HG02763 (cell line): ENCODE measurements at regions not wholly inside any gene's neighbourhood (a gene's known extent, or its start where the extent isn't known, plus 50 kb on each side); places are given as distances from the start of the nearest gene placed in this dataset.
A peak's percentile ranks its signal among the peaks of the same experiment; 100 is the strongest.

ENCODE experiments used
- ATAC-seq: cut with Tn5 transposase; IDR thresholded peaks from one replicate; pipeline ENCODE4 v1.9.1; 2021; ENCODE audit warnings: mild to moderate bottlenecking, moderate library complexity; ENCODE audit not compliant: unreplicated experiment

DNA sequence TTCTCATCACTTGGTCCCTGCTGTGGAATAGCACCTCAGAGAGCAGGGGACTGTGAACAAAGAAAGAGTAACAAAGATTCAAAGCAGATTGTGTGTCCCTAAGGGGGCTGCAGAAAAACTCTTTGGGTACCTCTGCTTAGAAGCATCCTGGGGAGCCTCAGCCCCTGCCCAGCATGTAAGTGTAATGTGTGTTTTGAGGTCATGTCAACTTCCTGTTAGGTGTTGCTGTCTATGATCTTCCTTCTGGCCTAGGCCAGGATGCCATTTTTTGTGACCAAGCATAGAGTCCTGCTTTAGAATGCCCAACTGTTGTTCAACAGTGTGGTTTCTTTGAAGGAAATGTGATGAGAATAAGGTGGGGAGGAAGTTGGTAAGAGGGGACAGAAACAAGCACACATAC is 77.1 kb upstream of the BCL6 start:
- ATAC-seq, result no peak

DNA sequence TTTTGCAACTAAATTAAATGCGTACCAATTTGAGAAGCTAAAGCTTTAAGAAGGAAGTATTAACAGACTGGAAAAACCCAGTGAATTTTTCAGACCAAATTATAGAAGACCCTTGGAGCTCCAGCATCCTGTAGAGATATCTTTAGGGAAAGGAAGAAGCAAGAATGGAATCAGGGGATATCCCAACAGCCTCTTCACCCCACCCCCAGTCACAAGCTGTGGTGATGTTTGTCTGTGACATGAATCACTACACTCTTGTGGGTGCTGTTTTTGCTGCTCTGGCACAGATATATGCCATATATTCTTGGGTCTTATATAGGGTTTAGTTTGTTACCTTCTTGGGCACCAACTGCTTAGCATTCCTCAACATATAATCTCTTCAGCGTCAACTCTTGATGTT is 78.5 kb upstream of the BCL6 start:
- ATAC-seq, result no peak

DNA sequence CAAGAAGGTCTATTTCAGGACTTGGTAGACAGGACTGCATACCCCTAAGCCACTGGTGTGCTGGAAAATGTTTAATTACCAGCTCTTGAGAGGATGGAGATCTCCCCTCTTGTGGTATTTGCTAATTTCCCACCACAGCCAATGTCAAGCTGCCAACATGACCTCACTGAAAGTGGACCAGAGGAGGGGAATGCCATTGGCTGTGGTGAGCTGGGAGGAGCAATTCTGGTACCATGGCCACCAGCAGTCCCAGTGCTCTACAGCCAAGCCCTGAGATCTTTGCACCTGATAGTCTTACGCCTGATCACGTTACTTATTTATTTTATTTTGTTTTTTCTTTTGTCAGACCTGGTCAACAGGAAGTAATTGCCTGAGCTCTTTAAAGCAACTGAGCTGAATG is 82.5 kb upstream of the BCL6 start:
- ATAC-seq, result no peak

DNA sequence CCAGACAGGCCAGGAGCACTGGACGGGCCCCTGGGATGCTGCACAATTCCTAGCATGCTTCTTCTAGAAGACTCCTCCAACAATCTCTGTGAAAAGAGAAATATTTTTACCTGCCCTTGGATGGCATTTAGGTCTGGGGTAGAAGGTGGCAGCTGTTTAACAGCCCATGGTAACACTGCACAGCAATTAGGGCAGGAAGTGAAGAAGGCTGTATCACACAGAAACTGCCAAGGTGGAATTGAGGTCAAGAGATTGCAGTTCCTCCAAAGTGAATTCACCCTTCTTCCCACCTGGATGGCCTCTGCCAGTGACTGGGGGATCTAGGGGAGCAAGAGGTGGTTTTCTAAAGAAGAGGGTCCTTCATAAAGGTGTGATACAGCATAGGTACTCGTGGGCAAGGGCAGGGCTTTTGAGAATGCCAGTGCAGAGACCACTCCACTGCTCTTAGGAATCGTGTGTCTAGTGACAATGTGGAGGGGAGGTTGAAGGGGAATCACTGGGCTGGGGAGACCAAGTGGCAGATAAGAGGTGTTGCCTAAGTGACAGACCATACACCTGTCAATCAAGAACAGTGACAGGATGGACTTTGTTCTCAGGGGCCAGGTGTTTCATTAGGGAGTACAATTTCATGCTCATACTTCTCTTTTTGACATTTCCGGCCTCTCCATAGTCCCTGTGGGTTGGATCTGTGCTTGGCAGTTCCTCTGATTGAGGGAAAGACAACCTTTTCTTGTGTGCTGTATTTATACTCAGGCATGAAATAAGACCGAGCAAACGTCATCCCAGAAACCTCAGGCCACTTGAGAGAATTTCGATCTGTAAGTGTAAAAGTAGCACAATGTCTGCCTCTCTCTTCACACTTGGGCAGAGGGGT is 83.5 kb upstream of the BCL6 start:
- peak; percentile 78 for ATAC-seq

DNA sequence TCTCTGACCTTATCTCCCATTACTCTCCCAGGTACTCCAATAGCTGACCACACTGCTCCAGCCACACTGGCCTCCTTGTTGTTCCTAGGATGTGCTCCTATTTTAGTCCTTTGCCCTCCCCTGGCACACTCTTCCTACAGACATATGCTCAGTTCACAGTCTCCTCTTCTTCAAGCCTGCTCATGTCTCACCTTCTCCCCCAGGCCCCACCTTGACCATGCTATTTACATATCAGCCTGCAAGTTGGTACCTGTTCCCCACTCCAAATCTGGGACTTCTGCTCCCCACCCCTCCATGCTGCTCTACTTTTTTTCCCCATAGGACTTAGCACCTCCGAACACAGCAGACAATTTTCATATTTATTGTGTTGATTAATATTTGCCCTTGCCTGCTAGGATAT is 84.9 kb upstream of the BCL6 start:
- ATAC-seq, result no peak

DNA sequence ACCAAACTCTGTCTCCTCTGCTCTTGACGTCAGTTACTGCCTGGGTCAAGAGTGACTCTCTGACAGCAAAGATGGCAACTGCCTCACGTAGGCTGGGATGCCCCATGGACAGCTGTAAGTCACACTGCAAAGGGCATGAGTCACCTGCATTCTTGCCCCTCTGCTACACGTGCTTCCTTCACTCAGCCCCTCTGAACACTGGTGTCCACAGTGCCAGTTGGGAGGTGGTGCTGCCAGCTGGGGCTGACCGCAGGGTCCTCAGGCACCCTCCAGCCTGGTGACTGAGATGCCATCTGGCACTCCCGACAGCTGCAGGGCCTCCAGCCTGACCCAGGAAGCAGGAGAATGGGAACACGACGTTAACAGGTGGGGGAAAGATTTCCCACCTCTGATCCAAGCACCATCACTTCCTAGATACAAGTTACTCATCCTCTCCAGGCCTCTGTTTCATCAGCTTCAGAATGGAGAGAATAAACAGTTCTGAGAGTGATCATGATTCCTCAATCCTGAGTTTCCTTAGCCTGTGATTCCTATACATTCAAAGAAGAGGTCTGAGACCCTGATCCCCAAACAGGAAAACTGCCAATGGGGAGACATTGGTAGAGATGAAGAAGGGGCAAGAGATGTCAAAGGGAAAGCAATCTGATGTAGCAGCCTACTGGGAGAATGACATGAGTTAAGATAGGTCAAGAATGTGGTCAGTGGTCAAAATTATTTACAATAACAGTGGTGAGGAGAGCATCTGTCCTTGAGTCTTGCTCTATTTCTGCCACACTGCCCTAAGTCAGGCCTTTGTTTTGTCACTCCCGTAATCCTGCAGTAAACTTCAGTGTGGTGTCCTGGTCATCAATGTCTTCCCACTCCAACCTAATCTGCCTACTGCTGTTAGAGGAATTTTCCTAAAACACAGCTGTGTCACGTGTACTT is 86.1 kb upstream of the BCL6 start:
- no peak for ATAC-seq

DNA sequence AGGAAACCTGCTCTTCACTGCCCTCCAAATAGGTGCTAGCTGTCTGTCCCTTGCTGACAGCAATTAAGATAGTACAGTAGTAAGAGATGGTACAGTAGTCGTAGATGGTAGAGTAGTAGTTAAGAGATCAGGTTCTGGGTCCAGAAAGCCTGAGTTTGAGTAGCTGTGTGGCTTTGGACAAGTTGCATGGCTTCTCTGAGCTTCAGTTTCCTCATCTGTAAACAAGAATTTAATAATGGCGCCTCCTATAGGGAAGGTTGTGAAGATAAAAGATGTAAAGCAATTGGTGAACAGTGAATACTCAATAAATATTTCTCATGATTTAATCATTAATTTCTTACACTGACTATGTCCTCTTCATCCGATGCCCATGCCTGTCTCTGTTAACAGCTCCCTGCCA is 86.9 kb upstream of the BCL6 start:
- ATAC-seq, result no peak

DNA sequence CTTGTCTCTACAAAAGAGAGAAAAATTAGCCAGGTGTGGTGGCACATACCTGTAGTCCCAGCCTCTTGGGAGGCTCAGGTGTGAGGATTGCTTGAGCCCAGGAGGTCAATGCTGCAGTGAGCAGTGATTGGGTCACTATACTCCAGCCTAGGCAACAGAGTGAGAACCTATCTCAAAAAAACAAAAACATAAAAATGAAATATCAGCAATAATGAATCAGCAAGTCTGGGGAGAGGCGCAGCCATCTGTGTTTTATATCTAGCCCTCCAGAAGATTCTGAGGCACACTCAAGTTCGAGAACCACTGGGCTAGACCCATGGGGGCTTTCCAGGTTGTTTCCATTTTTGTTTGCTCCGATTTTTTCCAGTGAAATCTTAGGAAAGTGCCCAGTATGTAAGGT is 88.1 kb upstream of the BCL6 start:
- ATAC-seq, result no peak

DNA sequence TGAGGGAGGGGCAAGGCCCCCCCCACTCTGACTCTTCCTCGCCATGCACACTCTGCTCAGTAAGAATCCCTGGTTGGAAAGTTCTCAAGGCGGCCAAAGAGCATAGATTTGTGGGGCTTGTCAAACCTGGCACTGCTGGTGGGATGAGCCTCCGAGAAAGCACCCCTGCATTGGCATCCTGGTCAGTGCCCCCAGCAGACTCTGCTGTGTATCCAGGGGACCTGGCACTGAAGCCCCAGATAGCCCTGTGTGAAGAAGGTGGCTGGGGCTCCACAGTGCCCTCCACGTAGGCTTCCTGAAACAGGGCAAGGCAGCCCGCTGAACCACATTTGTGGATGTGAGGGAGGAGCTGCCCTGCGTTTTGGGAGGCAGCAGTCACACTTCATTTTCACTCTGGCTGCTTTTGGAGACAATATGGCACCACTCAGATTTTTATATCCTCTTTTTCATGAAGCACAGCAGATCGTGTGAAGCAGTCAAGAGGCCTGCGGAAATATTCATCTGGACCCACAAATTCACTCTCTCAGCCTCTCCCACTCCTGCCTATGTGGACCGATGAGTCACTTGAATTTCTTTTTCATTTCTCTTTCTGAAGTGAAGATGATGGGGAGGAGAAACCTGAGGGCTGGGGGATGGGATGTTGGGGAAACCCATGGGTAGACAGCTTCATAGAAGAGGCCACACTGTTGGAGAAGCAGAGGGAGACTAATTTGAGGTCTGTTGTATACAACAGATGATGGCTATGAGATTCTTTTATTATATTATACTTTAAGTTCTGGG is 88.7 kb upstream of the BCL6 start:
- ATAC-seq, result no peak

DNA sequence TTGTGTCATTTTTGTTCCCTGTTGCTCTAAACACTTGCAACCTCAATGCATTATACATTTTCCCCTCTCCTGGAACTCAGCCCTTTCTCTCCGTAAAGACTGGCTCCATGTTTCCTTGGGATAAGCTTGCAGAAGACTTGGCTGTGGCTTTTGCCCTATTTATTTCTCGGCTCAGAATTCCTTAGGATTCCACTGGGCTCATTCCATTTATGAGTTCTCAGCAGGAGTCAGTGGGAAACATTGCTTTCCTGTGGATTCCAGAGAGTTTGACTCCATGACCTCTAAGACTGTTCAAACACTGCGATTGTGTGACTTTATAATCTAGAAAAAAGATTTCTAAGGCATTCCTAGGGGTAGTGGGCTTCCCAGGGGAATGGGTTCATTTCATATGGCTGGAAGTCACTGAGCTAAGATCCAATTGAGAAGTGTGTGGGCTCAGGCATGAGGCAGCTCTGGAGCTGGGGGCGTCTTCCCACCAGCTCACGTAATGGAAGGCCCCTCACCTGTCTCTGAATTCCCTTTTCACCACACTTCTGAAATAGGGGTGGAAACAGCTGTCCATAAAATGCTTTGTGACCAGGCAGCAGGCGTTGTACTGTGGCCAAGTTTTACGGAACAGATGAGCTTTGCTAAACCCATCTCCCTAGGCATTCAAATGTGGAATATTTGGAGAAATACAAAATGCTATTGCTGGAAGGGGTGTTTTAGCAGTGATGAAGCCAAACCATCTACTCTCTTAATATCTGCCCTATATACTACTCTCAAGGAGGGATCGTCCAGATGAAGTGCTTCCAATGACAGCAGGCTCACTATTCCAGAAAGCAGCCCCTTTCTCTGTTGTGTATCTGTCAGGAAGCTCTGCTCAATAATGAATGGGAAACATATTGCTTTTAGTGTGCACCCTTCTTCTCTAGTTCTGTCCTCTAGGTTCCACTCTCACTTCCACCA is 91.8 kb upstream of the BCL6 start:
- ATAC-seq, result no peak

DNA sequence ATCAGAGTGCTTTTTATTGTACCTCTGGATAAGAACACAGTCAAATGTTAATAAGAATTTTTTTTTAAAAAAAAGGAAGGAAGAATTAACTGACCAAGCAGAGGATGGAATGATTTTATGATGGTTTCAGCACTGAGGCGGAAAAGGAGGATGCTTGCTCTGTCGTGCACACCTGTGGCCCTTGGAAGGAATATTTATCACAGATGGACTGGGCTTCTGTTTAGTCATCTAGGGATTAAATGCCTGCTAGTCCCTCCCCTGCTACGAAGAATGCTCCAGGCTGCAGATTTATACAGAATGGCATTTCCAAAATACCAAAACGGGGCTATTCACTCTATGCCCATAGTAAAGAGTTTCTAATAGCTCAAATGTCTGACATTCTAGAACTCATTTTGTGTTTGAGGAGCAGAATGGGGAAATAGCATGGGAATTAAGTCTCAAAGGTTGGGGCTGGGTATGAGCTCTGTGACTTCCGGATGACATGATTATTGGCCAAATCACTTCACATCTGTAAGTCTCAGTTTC is 92.8 kb upstream of the BCL6 start:
- ATAC-seq, result no peak

DNA sequence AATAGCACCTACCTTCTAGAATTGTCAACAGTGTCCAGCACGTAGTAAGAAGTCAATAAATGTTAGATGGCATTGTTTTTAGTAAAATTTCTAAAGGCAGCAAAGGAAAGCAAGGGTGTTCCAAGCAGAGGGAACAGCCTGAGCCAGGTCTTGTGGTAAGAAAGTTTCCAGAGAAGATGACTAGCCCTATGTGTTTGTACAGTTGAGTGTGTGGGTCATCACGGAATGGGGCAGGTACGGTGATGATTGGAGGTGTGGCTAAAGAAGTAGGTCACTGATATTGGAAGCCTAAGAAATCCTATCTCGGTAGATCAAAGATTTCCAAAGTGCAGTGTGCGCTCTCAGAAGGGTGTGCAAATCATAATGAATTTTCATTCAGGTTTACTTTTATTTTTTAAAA is 94.2 kb upstream of the BCL6 start:
- ATAC-seq, result no peak

DNA sequence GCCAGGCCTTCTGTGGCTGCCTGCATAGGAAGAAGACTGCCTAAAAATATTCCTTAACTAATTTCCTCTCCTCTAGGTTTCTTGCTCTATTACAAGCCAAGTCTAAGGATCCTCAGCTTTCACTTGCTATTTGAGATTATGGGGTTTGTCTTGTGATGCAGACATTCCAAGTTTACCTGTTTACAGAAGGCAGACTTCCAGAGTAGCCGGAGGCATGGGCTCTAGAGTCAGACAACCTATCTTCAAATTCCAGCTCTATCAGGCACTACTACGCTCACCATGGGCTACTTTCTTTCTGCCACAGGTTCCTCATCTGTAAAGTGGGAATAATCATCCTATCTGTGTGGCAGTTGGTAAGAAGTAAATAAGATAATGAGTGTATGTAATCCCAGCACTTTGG is 95.6 kb upstream of the BCL6 start:
- ATAC-seq, result no peak

DNA sequence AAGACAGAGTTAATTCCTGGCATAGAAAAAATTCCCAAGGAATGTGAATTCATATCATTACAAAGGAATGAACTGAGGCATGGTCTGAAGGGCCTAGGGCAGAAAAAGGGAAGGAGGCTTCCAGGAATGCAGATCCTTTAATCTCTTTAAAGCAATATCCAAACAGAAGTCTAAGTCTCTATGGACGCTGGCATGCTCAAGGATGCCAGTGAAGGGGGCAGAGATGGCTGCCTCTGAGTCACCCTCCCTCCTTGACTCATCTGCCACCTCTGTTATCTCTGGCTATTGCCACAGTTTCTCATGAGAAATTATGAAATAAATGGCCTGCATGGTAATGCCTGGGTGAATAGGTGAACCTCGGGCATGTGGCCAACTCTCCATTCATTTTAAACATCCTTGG is 96.3 kb upstream of the BCL6 start:
- ATAC-seq, result no peak

DNA sequence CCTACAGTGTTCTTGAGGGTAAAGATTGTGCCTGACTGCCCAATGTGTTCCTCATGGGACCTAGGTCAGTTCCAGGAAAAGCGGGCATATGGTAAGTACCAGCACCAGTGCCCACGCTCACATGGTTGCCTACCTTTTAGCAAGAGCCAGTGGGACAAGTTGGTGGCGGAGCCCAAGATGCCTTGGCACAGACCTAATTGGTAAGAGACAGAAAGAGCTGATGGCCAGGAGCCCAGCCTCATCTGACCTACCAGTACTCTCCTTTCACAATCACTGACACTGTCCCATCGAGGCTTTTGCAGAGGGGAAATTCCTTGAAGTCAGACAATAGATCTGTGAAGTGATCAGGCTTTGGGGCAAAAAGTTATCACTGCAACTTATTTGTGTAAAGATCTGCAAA is 98.4 kb upstream of the BCL6 start:
- no peak for ATAC-seq

DNA sequence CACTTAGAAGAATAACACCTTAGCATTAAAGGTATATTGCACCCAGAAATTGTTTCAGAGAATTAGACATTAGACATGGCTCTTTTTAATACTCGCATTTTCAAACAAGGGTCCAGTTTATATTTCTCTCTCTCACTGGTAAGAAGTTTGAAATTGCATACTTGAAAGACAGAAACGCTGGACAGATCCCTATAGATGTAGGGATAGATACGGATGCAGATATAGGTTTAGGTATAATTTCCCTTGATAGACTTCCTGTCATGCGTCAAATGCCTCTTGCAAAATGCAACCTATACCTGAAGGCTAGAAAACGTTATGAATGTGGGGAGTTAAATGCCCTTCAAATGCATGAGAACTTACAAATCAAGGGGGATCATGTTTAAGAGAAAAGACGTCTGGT is 99.4 kb upstream of the BCL6 start:
- no peak for ATAC-seq

DNA sequence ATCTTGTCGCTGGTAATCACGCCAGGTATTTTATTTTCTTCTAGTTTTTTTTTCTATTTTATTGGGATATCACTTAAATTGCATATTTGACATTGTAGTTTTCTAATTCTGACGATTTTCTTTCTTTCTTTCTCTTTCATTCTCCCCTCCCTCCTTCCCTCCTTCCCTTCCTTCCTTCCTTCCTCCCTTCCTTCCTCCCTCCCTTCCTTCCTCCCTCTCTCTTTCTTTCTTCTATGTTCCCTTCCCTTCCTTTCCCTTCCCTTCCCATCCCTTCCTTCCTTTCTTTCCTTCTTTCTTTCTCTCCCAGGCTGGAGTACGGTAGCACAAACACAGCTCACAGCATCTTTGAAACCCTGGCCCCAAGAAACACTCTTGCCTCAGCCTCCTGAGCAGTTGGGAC is 100.6 kb upstream of the BCL6 start:
- no peak for ATAC-seq

DNA sequence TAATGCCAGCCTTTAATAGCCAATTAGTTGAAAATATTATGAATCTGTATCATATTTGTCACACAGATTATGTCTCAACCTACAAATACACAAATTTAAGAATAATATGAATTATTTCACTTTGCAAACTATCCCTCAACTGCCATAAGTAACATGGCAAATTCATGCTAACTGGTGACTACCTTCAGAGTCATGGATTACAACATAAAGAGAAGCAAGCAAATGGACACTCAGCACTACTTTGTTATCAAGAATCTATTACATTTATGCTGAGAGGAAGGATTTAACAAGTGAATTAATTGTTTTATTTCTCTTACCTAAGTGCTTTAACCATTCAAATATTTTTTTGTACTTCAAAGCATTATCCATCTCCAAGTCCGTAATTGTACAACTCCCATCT is 103.1 kb upstream of the BCL6 start:
- no peak for ATAC-seq

DNA sequence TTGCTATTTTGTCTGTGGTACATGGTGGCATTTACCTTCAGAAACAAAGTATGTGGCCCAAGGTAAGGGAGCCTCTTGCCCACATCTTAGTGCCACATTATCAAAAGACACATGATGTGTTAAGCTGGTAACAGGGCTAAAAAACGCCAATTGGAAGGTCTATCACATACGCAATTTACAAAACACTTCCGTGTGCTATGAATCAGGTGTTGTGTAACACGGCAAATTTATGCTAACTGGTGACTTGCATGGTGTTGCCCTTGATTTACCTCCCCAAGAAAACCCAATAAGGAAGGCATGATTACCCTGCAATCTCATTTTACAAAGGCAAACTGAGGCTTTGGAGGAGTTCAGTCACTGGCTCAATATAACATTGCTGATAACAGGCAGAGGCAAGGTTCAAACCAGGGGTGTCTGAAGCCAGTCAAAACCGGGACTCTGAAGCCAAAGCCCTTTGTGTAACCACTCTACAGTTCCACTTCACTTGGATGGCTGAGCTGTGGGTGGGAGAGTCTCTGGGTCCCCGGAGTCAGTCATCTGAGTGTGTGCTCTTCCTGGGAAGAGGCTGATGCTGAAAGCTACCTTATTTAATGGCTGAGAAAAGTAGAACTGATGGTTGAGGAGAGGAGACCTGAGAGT is 103.9 kb upstream of the BCL6 start:
- ATAC-seq, result no peak
